Mucosa of rectum (tissue), 2 donors: ENCODE measurements at regions not wholly inside any gene's neighbourhood (a gene's known extent, or its start where the extent isn't known, plus 50 kb on each side); places are given as distances from the start of the nearest gene placed in this dataset.

Experiments
- H3K27ac ChIP-seq, 2 donors: one replicate each; pipeline ENCODE4 v1.7.0; 2013; ENCODE audit warnings: inconsistent platforms in 2 of 2, low read depth in 2 of 2, low read length in 2 of 2
- H3K27me3 ChIP-seq, 2 donors: one replicate each; pipeline ENCODE4 v1.7.0; 2013; ENCODE audit warnings: low read length in 2 of 2; ENCODE audit not compliant: control insufficient read depth in 2 of 2, insufficient read depth in 2 of 2
- H3K36me3 ChIP-seq, 2 donors: one replicate each; pipeline ENCODE4 v1.7.0; 2013; ENCODE audit warnings: low read length in 2 of 2; ENCODE audit not compliant: control insufficient read depth in 2 of 2, insufficient read depth in 2 of 2
- H3K4me1 ChIP-seq, 2 donors: one replicate each; pipeline ENCODE4 v1.7.0; 2013; ENCODE audit warnings: low read length in 2 of 2, mild to moderate bottlenecking in 1 of 2; ENCODE audit not compliant: control insufficient read depth in 2 of 2, insufficient read depth in 2 of 2
- H3K4me3 ChIP-seq, 2 donors: one replicate each; pipeline ENCODE4 v1.7.0; 2013; ENCODE audit warnings: low read length in 2 of 2
- H3K9ac ChIP-seq, 2 donors: one replicate each; pipeline ENCODE4 v1.7.0; 2013; ENCODE audit warnings: low read length in 2 of 2, low read depth in 1 of 2, mild to moderate bottlenecking in 1 of 2
- H3K9me3 ChIP-seq, 2 donors: one replicate each; pipeline ENCODE4 v1.7.0; 2013; ENCODE audit warnings: low read length in 2 of 2; ENCODE audit not compliant: control insufficient read depth in 2 of 2
- donor health status: healthy.
- donor health status: Normal muscosa, but diverticular disease.

- Histone ChIP-seq H3K4me1 (no peaks in the 10 kb centered on the region), H3K36me3 (no peaks in the 10 kb centered on the region), H3K9me3 (no peaks in the 10 kb centered on the region), H3K27me3 (no peaks in the 10 kb centered on the region), H3K4me3 (no peak overlapping the region), H3K27ac (no peak overlapping the region), H3K9ac (no peak overlapping the region)
Measured at GRCh38 chr2:216909541-216910210, 49.8 kb upstream of the TNP1 start.
